OCI-LY1 (cell line): ENCODE measurements at regions not wholly inside any gene's neighbourhood (a gene's known extent, or its start where the extent isn't known, plus 50 kb on each side); places are given as distances from the start of the nearest gene placed in this dataset.

ENCODE experiments used
- H2AFZ ChIP-seq: fragments of 200-600 bp; sonication (generic), shearing (Covaris generic); 2 replicates; pipeline ENCODE4 v1.6.0; 2014; ENCODE audit warnings: antibody characterized with exemption, mild to moderate bottlenecking, low read length
- H3F3A ChIP-seq: fragments of 200-600 bp; sonication (generic), shearing (Covaris generic); 2 replicates; pipeline ENCODE4 v1.6.0; 2014; ENCODE audit warnings: mild to moderate bottlenecking, antibody characterized with exemption, low read length, moderate library complexity; ENCODE audit not compliant: insufficient read depth
- H3K27ac ChIP-seq: fragments of 200-600 bp; sonication (generic); 2 replicates; pipeline ENCODE4 v1.5.1; 2014; ENCODE audit warnings: low read length, mixed run types, mild to moderate bottlenecking, low read depth; ENCODE audit not compliant: poor library complexity, severe bottlenecking
- H3K27me3 ChIP-seq: fragments of 200-600 bp; sonication (generic); 2 replicates; pipeline ENCODE4 v1.6.0; 2014; ENCODE audit warnings: antibody characterized with exemption, mild to moderate bottlenecking, low read length, moderate library complexity; ENCODE audit not compliant: insufficient read depth
- H3K36me3 ChIP-seq: fragments of 200-600 bp; sonication (generic); 2 replicates; pipeline ENCODE4 v1.6.1; 2014; ENCODE audit warnings: mild to moderate bottlenecking, antibody characterized with exemption, low read length, moderate library complexity, mixed read lengths; ENCODE audit not compliant: insufficient read depth
- H3K4me1 ChIP-seq: fragments of 200-600 bp; sonication (generic); 2 replicates; pipeline ENCODE4 v1.5.1; 2014; ENCODE audit warnings: mild to moderate bottlenecking, low read length, moderate library complexity; ENCODE audit not compliant: insufficient read depth, severe bottlenecking
- H3K4me2 ChIP-seq: fragments of 200-600 bp; sonication (generic), shearing (Covaris generic); 2 replicates; pipeline ENCODE4 v1.6.1; 2014; ENCODE audit warnings: low read length
- H3K4me3 ChIP-seq: fragments of 200-600 bp; sonication (generic); 2 replicates; pipeline ENCODE4 v1.5.1; 2014; ENCODE audit warnings: low read length, low read depth, mild to moderate bottlenecking, mixed read lengths; ENCODE audit not compliant: poor library complexity, severe bottlenecking
- H3K79me2 ChIP-seq: fragments of 200-600 bp; shearing (Covaris generic); 2 replicates; pipeline ENCODE4 v1.6.1; 2016; ENCODE audit warnings: mixed run types, low read length, mixed read lengths; ENCODE audit not compliant: insufficient read depth
- H3K9ac ChIP-seq: fragments of 200-600 bp; sonication (generic), shearing (Covaris generic); 2 replicates; pipeline ENCODE4 v1.6.1; 2014; ENCODE audit warnings: mild to moderate bottlenecking, low read length, mixed read lengths
- H3K9me2 ChIP-seq: fragments of 200-600 bp; sonication (generic), shearing (Covaris generic); 2 replicates; pipeline ENCODE4 v1.6.1; 2014; ENCODE audit warnings: low read depth, mild to moderate bottlenecking, low read length, mixed read lengths
- H3K9me3 ChIP-seq: fragments of 200-600 bp; shearing (Covaris generic); 2 replicates; pipeline ENCODE4 v1.6.1; 2014; ENCODE audit warnings: low read length, mixed read lengths
- H4K20me1 ChIP-seq: fragments of 200-600 bp; sonication (generic), shearing (Covaris generic); 2 replicates; pipeline ENCODE4 v1.6.0; 2016; ENCODE audit warnings: mild to moderate bottlenecking, low read length; ENCODE audit not compliant: insufficient read depth
- EZH2 ChIP-seq: fragments of 200-600 bp; sonication (generic), shearing (Covaris generic); IDR thresholded peaks from 2 replicates; pipeline ENCODE4 v1.8.0; 2017; ENCODE audit warnings: borderline replicate concordance, mixed run types, mild to moderate bottlenecking, antibody characterized with exemption, low read length, moderate library complexity, mixed read lengths
- TF ChIP-seq, protein P1 (sequence below): fragments of 200-600 bp; sonication (generic), shearing (Covaris generic); IDR thresholded peaks from 2 replicates; pipeline ENCODE4 v1.5.1; 2017; ENCODE audit warnings: mild to moderate bottlenecking, antibody characterized with exemption, low read length, moderate library complexity, mixed read lengths

- H3K27ac ChIP-seq, result no peak overlapping the region
- no peak overlapping the region for H2AFZ ChIP-seq
- H3K9me2 ChIP-seq, result no peaks in the 10 kb centered on the region
- no peak overlapping the region for H3K4me2 ChIP-seq
- no peaks in the 10 kb centered on the region for H3F3A ChIP-seq
- no peak overlapping the region for H3K4me3 ChIP-seq
- H3K9me3 ChIP-seq, result peaks cover 7% of the 10 kb centered on the region
- H3K9ac ChIP-seq, result no peak overlapping the region
- H3K4me1 ChIP-seq, result peaks cover 8% of the 10 kb centered on the region
- H3K79me2 ChIP-seq, result no peaks in the 10 kb centered on the region
- H3K36me3 ChIP-seq, result no peaks in the 10 kb centered on the region
- TF ChIP-seq EZH2, result no peak
- TF ChIP-seq, protein P1, sequence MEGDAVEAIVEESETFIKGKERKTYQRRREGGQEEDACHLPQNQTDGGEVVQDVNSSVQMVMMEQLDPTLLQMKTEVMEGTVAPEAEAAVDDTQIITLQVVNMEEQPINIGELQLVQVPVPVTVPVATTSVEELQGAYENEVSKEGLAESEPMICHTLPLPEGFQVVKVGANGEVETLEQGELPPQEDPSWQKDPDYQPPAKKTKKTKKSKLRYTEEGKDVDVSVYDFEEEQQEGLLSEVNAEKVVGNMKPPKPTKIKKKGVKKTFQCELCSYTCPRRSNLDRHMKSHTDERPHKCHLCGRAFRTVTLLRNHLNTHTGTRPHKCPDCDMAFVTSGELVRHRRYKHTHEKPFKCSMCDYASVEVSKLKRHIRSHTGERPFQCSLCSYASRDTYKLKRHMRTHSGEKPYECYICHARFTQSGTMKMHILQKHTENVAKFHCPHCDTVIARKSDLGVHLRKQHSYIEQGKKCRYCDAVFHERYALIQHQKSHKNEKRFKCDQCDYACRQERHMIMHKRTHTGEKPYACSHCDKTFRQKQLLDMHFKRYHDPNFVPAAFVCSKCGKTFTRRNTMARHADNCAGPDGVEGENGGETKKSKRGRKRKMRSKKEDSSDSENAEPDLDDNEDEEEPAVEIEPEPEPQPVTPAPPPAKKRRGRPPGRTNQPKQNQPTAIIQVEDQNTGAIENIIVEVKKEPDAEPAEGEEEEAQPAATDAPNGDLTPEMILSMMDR, result no peak
- no peaks in the 10 kb centered on the region for H4K20me1 ChIP-seq
- H3K27me3 ChIP-seq, result no peaks in the 10 kb centered on the region
These were observed 414.6 kb upstream of the TRIB2 start for GRCh38 chr2:12302140-12302539.

DNA sequence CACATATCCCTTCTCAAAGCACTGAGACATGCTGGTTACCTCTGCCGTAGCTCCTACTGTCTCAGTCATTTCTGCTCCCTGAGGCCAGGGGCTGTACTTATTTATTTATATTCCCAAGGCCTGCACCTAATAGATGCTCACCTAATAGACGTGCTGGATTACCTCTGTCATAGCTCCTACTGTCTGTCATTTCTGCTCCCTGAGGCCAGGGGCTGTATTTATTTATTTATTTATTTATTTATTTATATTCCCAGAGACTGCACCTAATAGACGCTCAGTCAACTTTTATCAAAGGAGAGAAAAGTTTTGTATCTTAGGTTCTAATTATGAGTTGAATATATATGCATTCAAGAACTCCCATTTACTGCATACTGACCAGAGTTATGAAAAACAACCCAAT lies 414.0 kb upstream of the TRIB2 start:
- H3K4me2 ChIP-seq, result no peak overlapping the region
- no peak for TF ChIP-seq EZH2
- TF ChIP-seq, protein P1, result no peak
- no peaks in the 10 kb centered on the region for H3K9me2 ChIP-seq
- no peak overlapping the region for H3K9ac ChIP-seq
- H3K79me2 ChIP-seq, result no peaks in the 10 kb centered on the region
- no peak overlapping the region for H3K27ac ChIP-seq
- no peak overlapping the region for H3K4me3 ChIP-seq
- no peaks in the 10 kb centered on the region for H3F3A ChIP-seq
- no peaks in the 10 kb centered on the region for H3K36me3 ChIP-seq
- no peaks in the 10 kb centered on the region for H4K20me1 ChIP-seq
- H3K9me3 ChIP-seq, result peaks cover 7% of the 10 kb centered on the region
- no peak overlapping the region for H2AFZ ChIP-seq
- peaks cover 8% of the 10 kb centered on the region for H3K4me1 ChIP-seq
- H3K27me3 ChIP-seq, result no peaks in the 10 kb centered on the region

DNA sequence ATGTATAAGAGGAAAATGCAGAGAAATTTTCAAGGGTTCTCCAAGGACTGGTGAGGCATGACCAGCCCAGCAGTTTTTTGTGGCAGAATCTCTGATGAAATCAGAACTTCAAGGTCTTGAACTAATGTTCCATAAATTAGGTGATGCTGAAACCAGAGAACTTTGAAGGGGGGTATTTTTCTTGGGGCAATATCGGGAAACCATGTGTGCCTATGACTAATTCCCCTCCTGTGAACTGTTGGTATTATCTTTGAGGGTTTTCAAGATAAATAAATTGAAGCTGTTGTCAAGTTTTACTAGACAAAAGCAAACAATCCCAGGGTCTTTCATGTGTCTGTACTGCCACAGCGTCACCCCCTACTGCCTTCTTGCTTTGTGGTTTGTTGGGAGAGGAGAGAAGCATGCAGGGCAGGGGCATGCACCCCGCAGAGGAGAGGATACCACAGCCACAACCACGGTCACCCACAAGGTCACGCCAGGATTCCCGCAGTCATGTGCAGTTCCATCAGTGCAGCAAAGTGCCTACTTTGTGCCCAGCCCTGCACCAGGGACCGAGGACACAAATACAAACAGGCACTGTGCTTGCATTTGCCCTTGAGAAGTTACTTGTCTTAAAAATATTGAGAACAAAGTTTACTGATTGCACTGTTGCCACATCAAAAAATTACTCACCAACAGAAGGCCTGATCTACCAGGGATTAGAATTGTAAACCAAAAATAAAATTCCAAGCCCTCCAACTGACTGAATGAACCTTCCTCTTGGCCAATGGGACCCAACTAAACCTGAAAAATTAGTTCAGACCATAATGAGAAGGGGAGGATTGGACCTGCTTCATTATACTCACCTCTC lies 413.3 kb upstream of the TRIB2 start:
- H2AFZ ChIP-seq, result no peak overlapping the region
- no peaks in the 10 kb centered on the region for H3F3A ChIP-seq
- H4K20me1 ChIP-seq, result no peaks in the 10 kb centered on the region
- TF ChIP-seq, protein P1, result no peak
- no peak for TF ChIP-seq EZH2
- H3K79me2 ChIP-seq, result no peaks in the 10 kb centered on the region
- no peak overlapping the region for H3K27ac ChIP-seq
- no peaks in the 10 kb centered on the region for H3K9me2 ChIP-seq
- H3K27me3 ChIP-seq, result no peaks in the 10 kb centered on the region
- peaks cover 8% of the 10 kb centered on the region for H3K4me1 ChIP-seq
- H3K36me3 ChIP-seq, result no peaks in the 10 kb centered on the region
- no peak overlapping the region for H3K9ac ChIP-seq
- no peak overlapping the region for H3K4me3 ChIP-seq
- no peak overlapping the region; the same call in 1 of the 2 replicates for H3K4me2 ChIP-seq
- H3K9me3 ChIP-seq, result peaks cover 7% of the 10 kb centered on the region
